GM21526 (cell line): ENCODE measurements at regions not wholly inside any gene's neighbourhood (a gene's known extent, or its start where the extent isn't known, plus 50 kb on each side); places are given as distances from the start of the nearest gene placed in this dataset.
"Not testable (repeated sequence)": the region's sequence is repeated elsewhere in the genome, so short reads cannot be mapped to it uniquely, and the experiment has no call there.

Experiments
- ATAC-seq: cut with Tn5 transposase; IDR thresholded peaks from one replicate; pipeline ENCODE4 v1.9.1; 2021; ENCODE audit warnings: moderate library complexity; ENCODE audit not compliant: unreplicated experiment, low FRiP score

DNA sequence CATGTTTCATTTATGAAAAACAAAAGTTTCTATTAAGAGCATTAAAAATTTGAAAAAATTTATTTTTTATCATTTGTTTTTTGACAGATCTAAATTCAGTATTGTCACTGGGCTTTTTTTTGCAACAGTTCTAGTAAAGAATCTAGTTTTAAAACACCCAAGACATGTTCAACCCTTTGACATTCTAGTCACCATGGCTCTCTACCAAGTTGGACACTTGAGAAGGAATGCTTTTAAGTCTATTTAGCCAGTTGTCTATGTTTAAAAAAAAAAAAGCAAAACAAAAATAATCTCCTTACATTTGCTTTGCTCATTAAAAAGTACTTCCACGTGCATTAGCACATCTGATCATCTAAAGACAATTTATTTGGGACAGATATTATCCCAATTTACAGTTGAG lies 417.5 kb downstream of the RSL24D1 start:
- ATAC-seq, result no peak

DNA sequence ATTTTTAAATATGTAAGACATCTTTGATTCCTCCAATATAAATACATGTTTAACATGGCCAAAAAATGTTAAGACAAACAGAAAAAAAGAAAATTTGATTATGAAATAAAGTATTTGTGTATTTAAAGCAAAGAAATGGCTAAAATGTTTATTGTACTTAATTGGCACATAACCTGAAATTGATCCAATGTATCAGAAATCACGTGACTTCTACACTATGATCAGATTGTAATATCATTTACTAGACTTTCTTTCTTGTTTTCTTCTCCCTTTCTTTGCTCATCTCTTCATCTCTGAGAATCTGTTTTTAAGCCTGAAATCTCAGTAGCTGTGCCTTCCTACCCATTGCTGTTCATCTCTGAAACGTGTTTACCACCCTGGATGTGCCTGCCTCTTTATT lies 420.3 kb downstream of the RSL24D1 start:
- no peak for ATAC-seq

DNA sequence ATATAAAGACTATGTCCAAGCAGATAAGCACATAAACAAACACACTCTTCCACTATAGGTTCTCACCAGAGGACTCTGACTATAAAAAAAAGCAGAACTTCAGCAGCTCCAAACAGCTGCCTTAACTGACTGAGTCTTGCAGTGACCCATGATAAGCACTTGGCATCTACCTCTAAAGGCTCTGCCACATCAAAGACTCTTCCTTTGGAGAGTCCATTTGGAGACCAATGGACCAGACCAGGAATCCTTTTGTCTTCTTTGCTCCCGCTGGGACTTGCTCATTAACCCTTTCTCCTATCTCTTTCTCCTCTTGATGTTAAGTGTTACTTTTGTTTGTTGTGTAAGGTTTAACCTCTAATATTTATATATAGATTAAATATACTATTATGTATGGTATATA lies 424.1 kb downstream of the RSL24D1 start:
- ATAC-seq, result no peak

DNA sequence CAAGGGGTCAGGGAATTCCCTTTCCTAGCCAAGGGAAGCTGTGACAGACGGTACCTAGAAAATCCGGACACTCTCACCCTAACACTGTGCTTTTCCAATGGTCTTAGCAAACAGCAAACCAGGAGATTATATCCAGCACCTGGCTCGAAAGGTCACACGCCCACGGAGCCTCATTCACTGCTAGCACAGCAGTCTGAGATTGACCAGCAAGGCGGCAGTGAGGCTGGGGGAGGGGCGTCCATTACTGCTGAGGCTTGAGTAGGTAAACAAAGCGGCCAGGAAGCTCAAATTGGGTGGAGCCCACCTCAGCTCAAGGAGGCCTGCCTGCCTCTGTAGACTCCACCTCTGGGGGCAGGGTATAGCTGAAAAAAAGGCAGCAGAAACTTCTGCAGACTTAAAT lies 447.3 kb downstream of the RSL24D1 start:
- ATAC-seq, result not testable (repeated sequence)

DNA sequence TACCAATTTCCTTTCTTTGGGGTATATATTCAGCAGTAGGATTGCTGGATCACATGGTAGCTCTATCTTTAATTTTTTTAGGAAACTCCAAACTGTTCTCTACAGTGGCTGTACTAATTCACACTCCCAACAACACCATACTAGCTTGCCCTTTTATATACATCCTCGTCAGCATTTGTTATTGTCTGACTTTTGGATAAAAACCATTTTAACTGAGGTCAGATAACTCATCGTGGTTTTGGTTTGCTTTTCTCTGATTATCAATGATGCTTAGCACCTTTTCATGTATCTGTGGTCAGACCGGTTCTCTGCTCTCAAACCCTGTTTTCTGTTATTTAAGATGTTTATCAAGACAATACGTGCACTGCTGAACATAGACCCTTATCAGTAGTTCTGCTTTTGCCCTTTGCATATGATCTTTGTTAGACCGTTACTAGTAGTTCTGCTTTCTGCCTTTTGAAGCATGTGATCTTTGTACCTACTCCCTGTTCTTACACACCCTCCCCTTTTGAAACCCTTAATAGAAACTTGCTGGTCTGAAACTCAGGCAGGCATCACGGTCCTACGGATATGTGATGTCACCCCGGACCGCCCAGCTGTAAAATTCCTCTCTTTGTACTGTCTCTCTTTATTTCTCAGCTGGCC lies 474.3 kb downstream of the RSL24D1 start:
- no peak for ATAC-seq

DNA sequence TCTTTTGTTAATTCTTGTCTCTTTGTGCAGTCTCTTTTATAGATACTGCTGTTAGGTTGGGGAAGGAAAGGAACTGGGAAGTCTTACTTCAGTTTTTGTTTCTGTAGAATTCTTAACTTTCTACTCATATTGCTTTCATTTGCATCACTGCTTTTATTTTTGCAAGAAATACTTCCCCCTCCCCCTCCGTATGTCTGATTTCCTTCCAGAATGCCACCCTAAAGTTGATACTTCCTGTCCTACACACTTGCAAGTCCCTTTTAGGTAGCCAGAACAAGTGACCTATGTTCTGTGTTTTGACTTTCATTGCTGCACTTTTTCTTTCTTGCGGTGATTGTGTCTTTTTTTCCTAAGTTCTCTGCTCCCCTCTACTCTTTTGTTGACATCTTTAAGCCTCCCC lies 477.4 kb downstream of the RSL24D1 start:
- no peak for ATAC-seq

DNA sequence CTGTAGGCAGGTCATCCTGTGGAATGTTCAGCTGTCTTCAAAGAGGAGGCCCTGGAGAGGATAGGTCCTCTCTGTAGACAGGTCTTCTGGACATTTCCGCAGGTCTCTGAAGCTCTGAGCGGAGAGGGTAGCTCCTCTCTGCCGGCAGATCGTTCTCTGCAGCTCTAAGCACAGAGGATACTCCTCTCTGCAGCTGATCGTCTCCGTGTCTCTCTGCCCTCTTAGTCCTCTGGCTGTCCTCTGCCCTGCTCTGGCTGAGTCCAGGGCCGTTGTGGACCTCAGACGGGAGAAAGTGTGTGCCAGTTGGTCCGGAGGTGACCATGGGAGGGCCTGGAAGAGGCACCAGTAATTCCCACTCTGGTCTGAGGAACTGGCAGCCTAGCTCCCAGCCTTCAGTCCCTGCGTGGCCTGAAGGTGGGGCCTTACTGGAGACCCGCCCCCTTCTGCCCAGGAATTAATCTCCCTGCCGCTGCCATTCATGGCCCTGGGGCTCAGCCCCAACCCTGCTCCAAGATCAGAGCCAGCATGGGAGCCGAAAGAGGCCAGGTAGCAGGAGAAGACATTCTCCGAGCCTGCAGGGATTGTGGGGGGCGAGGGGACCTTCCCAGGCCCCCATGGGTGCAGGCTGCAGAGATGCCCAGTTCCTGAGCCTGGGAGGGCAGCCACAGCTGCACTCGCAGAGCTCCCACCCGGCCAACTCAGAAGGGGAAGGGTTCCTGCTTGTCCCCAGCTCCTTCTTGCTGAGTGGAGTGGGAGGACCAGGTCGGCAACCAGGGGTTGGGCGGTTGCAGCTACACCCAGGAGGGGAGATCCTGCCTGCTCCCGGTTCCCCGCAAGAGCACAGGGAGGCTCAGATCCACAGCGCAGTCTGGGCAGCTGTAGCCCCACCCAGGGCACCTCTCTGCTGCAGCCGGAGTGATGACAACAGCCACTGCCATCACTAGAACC lies 488.7 kb downstream of the RSL24D1 start:
- ATAC-seq, result no peak

DNA sequence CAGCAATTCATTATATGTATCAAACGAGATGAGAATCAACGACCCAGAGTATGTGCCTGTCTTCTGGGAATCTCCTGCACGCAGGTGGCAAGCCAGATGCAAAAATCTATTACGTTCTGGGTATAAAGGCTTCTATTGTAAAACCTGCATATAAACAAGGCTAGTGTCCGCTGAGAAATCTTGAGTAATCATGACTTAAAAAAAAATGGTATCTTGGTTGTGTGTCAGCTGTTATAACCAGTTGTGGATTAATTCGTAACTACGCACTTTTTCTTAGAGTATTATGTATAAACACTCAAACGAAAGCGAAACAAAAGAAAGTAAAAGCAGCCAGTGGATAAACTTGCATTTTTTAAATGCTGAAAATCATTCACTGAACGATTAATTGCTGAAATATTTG lies 509.1 kb downstream of the RSL24D1 start:
- no peak for ATAC-seq
